NB4 (cell line): ENCODE measurements at regions not wholly inside any gene's neighbourhood (a gene's known extent, or its start where the extent isn't known, plus 50 kb on each side); places are given as distances from the start of the nearest gene placed in this dataset.
"Not testable (repeated sequence)": the region's sequence is repeated elsewhere in the genome, so short reads cannot be mapped to it uniquely, and the experiment has no call there.

Source experiments
- DNase-seq: peaks from one replicate; pipeline ENCODE4 v3.0.0; 2010; ENCODE audit warnings: low read depth
- H3K4me3 ChIP-seq: one replicate; pipeline ENCODE4 v1.5.1; 2011; ENCODE audit warnings: mild to moderate bottlenecking, low read depth, low read length, moderate library complexity
- MYC ChIP-seq: IDR thresholded peaks from 2 replicates; pipeline ENCODE4 v1.6.1; 2011; ENCODE audit warnings: low read depth, low read length
- POLR2A ChIP-seq: IDR thresholded peaks from 2 replicates; pipeline ENCODE4 v1.6.1; 2011; ENCODE audit warnings: mild to moderate bottlenecking; ENCODE audit not compliant: insufficient read length; ENCODE audit errors: extremely low read depth
- TF ChIP-seq, protein P1 (sequence below): IDR thresholded peaks from 2 replicates; pipeline ENCODE4 v1.6.1; 2011; ENCODE audit warnings: low read depth, low read length
- TF ChIP-seq, protein P2 (sequence below): IDR thresholded peaks from one replicate; pipeline ENCODE4 v1.5.1; 2012; ENCODE audit warnings: low read depth, low read length

DNA sequence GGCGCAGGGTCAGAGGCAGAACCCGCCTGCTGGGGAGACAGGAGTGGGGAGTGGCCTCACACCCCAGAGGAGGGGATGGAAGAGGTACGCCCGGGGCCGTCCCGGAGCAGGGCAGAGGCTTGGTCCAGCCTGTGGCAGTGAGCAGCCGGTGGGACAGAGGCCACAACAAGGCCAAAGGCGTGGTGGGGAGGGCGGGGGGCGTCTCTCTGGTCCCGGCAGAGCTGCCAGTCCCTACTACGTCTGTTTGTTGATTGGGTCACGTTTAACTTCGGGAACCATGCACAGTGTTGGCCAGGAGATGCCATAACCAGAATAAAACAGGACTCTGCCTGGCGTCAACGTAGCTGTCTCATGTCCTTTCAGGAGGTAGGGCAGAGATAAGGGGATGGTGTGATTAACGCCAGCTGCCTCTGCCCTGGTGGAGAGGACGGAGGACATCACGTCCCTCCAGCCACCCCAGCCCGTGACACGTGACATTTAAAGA is 192.8 kb downstream of the BANP start:
- no peak for DNase-seq
- TF ChIP-seq MYC = no peak
- TF ChIP-seq, protein P1, sequence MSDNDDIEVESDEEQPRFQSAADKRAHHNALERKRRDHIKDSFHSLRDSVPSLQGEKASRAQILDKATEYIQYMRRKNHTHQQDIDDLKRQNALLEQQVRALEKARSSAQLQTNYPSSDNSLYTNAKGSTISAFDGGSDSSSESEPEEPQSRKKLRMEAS = no peak
- TF ChIP-seq POLR2A = no peak
- TF ChIP-seq, protein P2, sequence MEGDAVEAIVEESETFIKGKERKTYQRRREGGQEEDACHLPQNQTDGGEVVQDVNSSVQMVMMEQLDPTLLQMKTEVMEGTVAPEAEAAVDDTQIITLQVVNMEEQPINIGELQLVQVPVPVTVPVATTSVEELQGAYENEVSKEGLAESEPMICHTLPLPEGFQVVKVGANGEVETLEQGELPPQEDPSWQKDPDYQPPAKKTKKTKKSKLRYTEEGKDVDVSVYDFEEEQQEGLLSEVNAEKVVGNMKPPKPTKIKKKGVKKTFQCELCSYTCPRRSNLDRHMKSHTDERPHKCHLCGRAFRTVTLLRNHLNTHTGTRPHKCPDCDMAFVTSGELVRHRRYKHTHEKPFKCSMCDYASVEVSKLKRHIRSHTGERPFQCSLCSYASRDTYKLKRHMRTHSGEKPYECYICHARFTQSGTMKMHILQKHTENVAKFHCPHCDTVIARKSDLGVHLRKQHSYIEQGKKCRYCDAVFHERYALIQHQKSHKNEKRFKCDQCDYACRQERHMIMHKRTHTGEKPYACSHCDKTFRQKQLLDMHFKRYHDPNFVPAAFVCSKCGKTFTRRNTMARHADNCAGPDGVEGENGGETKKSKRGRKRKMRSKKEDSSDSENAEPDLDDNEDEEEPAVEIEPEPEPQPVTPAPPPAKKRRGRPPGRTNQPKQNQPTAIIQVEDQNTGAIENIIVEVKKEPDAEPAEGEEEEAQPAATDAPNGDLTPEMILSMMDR = no peak
- H3K4me3 ChIP-seq = no peak overlapping the region

DNA sequence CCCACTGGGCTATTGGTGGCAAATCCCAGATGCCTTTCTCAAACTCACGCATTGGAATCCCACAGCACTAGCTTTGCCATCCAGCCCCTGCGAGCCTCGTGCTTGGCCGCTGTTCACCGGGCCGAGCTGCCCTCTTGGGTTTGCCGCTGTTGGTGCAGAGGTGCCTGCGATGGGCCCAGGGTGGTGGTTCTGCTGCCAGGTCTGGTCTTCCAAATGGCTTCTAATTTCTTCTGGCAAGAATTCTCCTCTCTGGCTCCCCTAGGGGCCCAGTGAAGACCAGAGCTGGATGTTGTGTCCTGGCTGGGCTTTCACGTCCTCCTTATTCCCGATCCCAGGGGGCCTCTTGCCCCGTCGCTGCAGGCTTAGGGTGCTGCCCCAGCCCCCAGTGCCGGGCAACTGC is 194.1 kb downstream of the BANP start:
- not testable (repeated sequence) for H3K4me3 ChIP-seq, DNase-seq

DNA sequence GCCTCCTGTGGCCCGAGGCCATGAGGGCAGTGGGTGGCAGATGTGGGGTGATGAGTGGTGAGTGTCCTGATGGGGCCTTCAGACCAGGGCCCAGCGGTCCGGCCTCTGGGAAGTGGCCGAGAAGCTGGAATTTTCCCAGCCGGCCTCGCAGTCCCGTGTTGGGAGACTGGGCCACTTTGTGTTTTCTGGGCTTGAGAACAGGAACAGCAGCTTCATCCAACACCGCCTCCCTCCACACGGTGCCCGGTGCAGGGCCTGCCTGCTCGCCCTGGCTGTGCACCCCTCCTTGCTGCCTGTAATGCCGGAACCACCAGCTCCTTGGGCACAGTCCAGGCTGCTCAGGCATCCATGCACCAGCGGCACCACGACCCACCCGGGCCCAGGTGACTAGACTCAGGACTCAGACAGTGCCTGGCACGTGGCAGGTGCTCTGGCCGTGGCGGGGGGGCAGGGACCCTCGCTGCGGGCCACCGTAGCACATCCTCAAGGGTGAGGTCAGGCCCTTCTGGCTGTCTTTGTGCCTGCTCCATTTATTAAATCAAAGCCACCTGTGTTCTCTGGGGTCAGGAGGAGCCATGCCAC is 194.7 kb downstream of the BANP start:
- not testable (repeated sequence) for DNase-seq, H3K4me3 ChIP-seq

DNA sequence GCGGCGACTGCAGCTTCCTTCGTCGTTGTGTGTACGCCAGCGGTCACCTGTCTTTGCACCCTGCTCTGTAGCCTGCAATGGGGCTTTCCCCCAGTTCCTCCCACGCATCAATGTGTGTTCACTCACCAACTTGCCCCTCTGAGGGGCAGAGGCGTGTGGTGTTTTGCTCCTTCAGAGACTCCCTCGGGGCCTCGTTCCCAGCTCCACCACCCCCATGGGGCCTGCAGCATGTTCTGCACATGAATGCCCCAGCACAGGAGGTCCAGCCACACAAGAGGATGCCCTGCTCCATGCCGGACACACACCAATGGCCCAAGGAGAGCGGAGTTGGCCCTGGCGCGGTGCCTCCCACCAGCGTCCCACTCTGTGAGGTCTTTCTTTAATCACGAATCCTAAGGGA is 196.8 kb downstream of the BANP start:
- DNase-seq, H3K4me3 ChIP-seq: not testable (repeated sequence)

DNA sequence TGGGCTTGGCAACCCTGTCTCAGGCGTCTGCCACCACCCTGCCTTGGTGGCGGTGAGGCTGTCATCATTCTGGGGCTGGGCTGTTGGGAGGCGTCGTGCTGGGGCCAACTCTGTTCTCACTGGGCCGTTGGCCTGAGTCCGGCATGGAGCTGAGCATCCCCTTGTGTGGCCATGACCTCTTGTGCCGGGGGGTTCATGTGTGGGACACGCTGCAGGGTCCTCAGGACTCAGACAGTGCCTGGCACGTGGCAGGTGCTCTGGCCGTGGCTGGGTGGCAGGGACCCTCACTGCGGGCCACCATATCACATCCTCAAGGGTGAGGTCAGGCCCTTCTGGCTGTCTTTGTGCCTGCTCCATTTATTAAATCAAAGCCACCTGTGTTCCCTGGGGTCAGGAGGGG is 197.4 kb downstream of the BANP start:
- H3K4me3 ChIP-seq, DNase-seq: not testable (repeated sequence)

DNA sequence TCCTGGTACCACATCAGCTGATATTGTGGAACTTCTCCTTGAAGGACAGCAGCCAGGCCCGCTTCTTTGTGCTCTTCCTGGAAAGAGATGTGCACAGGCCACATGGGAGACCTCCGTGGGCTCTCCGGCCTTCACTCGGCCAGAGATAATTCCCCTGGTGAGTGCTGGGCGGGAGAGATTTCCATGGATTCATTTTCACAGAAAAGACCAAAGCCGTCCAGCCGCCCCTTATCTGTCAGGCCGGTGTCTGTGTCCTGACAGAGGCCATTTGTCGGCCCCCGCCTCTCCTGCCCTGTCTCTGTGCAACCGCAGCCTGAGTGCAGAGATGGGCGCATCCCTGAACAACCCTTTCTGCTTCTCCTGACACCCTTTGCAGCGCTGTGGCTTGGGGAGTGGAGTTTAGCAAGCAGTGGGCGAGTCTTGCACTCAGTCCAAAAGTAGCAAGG is 197.9 kb downstream of the BANP start:
- H3K4me3 ChIP-seq, DNase-seq: not testable (repeated sequence)

DNA sequence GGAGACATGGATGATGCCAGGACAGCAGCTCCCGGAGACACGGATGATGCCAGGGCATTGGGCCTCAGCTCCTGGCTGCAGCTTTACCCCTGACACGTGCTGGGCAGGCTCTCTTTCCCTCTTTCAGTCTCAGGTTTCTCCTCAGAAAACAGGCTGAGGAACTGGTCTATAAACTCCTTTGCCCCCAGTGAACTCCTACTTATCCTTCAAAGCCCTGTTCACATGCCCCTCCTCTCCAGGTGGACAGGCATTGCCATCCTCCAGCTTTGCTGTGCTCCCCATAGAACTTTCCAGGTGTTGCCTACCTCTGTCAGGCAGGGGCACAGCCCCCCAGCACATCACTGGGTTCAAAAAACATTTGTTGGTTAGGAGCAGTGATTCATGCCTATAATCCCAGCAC is 198.4 kb downstream of the BANP start:
- not testable (repeated sequence) for DNase-seq, H3K4me3 ChIP-seq

DNA sequence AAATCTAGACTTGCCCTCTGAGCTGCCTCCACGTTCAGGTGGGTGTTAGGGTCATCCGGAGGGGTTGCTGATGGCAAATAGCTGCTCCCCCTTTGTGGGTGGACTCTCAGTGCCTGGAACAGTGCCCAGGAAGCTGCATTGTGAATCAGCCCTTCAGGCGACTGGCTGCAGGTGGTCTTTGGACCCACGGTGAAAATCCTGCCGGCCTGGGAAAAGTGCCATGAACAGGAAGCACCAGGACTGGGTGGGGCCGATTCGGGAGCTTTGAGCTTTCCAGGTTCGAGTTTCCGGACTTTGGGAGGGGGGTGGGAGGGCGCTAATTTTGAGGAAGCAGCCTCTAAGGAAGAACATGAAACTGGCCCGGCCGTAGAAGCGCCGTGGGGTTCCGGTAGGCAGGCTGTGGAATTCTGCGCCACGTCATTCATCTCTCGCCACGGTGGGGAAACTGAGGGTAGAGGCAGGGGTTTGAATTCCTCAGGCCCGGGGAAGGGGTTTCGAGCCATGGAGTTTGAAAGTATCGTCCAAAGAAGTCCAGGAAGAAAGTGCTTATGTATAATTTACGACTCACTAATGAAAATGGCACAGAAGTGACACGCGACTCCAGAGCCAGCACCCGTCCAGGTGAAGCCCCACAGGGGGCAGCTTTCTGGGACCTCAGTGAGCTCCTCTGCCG is 199.4 kb downstream of the BANP start:
- DNase-seq, H3K4me3 ChIP-seq: not testable (repeated sequence)

DNA sequence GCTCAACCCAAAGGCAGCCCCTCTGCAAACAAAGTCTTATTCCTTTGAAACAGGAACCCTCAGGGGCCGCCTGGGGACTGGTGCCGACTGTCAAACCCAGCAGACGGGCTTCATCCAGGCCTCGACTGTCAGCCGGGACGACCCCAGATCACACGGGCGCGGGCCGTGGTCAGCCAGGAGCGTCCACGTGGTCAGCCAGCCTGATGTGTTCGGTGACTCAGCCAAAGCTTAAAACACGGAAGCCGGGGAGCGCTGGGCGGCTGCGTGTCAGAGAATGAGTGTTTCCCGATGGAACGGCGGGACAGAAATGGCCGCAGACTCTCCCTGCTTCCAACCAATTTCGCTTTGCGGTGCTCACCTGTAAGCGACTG is 199.9 kb downstream of the BANP start:
- DNase-seq, H3K4me3 ChIP-seq: not testable (repeated sequence)

DNA sequence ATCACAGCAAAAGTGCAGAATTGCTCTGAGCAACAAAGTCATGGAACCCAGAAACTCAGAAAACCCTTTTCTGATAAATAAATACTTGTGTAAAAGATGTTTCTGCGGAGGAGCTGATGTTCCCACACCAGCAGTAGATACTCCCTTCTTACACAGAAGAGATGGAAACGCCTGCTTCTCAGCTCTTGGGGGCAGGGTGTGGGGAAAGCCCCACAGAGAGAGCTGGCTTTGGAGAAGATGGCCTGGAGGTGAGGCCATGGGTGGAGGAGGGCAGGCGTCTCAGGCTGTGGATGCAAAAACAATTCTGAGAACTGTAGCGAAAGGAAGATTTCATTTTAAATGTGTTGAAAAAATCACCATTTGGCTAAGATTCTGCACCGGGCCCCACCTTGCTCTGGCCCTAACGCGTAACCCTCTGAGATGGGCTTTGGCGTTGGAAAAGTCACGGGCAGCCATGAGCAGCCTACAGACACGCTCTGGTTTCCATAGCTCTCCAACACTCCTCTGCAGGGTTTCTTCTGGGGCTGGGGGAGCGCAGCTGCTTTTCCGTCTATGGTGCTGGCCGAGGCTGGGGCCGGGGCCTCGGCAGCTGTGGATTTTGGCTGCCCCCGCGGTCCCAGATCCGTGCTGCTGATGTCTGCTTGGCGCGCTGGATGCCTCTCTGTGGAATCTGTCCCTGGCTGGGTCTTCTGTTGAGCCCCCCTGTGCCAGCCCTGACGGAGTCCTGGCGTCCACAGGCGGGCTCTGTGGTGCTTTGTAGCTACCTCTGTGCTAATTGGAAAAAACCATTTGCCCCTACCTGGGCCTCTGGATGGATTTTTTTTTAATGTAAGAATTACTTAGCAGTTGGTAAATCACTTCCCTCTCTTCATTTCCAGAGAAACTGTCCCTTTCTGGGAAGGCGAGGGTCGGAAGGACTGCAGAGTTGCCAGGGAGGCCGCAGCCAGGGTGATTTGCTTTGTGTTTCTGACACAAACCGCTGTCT is 200.9 kb downstream of the BANP start:
- DNase-seq = not testable (repeated sequence)

DNA sequence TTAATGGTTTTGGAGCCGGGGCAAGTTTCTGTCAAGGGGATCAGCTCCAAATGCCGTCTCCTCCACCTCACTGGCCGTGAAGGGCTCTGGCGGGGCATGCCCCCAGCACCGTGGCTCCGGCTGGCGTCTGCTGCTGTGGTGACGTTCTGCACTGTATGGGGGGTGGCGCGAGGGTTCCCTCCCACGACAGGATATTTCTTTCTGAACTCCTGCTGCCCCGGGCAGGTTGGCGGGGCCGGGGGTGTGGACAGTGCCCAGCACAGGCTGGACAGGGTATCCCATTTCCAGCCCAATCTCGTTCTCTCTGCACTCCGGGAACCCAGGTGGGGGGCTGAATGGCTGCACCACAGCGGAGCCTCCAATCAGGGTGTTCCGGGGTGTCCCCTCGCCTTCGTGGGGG is 201.6 kb downstream of the BANP start:
- not testable (repeated sequence) for H3K4me3 ChIP-seq, DNase-seq

More for the DNA sequence above, 200.9 kb downstream of the BANP start:
- H3K4me3 ChIP-seq = not testable (repeated sequence)

DNA sequence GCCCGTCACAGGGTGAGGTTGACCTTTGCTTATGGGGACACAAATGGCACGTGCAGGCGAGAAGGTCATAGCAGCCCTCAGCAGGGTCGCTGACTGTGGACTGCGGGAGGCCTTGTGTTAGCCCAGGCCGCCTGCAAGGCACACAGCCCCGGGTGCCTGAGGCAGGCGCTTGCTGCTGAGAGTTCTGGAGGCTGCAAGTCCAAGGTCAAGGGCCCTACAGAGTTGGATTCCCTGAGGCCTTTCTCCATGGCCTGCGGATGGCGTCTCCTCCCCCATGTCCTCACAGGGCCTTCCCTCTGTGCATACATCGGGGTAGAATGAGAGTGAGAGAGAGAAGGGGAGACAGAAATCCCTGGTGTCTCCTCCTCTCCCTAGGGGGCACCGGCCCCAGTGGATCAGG is 202.3 kb downstream of the BANP start:
- not testable (repeated sequence) for DNase-seq, H3K4me3 ChIP-seq

DNA sequence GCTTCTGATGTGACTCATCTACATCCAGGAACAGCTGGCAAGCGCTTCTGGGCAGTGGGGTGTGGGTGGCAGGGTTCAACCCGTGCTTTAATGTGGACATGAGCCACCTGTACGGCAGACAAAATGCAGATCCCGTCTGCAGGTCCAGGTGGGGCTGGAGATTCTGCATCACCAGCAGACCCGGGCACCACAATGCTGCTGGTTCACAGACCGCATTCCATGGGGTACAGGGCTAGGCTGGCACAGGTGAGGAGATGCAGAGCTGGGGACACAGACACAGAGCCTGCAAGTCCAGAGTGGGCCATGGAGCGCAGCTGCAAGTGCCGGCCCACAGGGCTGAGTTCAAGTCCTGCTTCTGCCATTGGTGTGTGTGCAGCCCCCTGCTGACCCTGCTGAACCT is 203.7 kb downstream of the BANP start:
- H3K4me3 ChIP-seq = not testable (repeated sequence)

DNA sequence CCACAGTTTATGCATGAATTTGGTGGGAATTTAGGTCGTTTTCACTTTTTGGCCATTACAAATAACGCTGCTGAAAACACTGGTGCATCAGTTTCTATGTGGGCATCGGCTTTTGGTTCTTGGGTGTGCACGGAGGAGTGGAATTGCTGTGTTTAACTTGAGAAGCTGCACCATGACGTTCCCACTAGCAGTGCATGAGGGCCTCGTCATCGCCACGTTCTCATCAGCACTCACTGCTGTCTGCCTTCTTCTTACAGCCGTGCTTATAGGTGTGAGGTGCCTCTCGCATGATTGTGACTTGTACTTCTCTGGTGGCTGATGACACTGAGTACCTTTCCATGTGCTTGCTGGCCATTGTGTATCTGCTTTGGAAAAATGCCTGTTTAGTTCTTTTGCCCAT is 204.4 kb downstream of the BANP start:
- not testable (repeated sequence) for DNase-seq, H3K4me3 ChIP-seq

More for the DNA sequence above, 203.7 kb downstream of the BANP start:
- DNase-seq = not testable (repeated sequence)

DNA sequence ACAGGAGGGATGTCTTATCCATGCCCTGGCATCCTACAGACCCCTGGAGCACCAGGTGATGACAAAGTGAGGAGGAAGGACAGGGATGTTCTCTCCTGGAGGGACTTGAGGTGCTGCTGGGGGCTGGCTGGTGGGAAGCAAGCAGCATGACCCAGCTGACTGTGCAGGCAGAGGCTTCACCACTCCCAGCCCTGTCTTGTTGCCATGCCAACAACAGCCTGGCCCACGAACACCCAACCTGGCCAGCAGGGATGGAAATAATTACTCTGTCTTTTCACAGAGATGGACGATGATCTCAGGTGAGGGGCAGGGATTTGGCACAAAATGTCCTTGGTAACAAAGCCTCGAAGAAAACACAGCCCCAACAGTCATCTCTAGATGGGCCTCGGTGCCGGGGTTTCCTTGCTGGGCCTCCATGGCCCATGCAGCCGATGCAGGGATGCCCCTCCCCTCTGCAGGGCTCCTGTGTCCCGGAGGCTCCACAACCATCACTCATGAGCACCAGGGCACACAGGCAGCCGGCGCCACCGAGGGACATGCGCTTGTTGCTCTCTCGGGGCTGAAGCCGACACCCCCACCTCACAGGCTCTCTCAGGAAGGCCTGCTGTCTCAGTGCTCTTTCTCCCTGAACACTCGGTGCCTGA is 205.5 kb downstream of the BANP start:
- DNase-seq, H3K4me3 ChIP-seq: not testable (repeated sequence)

DNA sequence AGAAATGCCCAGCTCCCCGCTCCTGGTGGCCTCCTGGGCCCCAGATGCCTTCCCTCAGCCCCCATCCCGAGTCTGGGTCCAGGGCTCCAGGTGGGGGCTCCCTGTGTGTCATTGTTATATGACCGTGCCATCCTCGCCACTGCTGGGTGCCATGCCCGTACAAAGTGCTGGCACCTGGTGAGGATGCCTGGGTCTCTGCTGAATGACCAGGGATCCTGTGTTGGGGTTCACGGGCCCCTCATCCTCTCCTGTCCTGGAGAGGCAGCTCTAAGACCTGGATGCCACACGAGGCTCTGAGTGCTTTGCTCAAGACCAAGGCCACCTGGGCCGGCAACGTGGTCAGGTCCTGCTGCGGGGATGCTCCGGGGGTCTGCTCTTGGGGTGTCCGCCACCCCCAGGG is 206.5 kb downstream of the BANP start:
- H3K4me3 ChIP-seq, DNase-seq: not testable (repeated sequence)
